ENCODE measurements at regions not wholly inside any gene's neighbourhood (a gene's known extent, or its start where the extent isn't known, plus 50 kb on each side); places are given as distances from the start of the nearest gene placed in this dataset.

GRCh38 chr1:58893257-58893869 is 109.5 kb upstream of the JUN start:
- DNase-seq = peak; percentile 54

GRCh38 chr1:58895082-58895481 is 111.2 kb upstream of the JUN start:
- no peak for DNase-seq

- DNase-seq = no peak
Observed at GRCh38 chr1:58895559-58896145, 111.8 kb upstream of the JUN start.

- DNase-seq = no peak
Observed at GRCh38 chr1:58896246-58897183, 112.7 kb upstream of the JUN start.

- DNase-seq = peak; percentile 68
Observed at GRCh38 chr1:58898739-58899586, 115.1 kb upstream of the JUN start.

- DNase-seq = no peak
Observed at GRCh38 chr1:58899587-58900271, 115.9 kb upstream of the JUN start.

- DNase-seq = no peak
Observed at GRCh38 chr1:58900396-58900795, 116.5 kb upstream of the JUN start.

GRCh38 chr1:58901008-58901407 is 117.2 kb upstream of the JUN start:
- no peak for DNase-seq

GRCh38 chr1:58902830-58903513 is 119.1 kb upstream of the JUN start:
- no peak for DNase-seq

- peak; percentile 95 for DNase-seq
Observed at GRCh38 chr1:58903514-58904298, 119.9 kb upstream of the JUN start.

GRCh38 chr1:58904299-58905125 is 120.7 kb upstream of the JUN start:
- DNase-seq = no peak

GRCh38 chr1:58905126-58905490 is 121.3 kb upstream of the JUN start:
- DNase-seq = no peak

- no peak for DNase-seq
Observed at GRCh38 chr1:58905628-58906221, 121.9 kb upstream of the JUN start.

- DNase-seq = no peak
Observed at GRCh38 chr1:58907398-58907797, 123.6 kb upstream of the JUN start.

GRCh38 chr1:58908561-58909560 is 125.0 kb upstream of the JUN start:
- DNase-seq = no peak

- no peak for DNase-seq
Observed at GRCh38 chr1:58909914-58910681, 126.3 kb upstream of the JUN start.

- DNase-seq = no peak
Observed at GRCh38 chr1:58911841-58912499, 128.1 kb upstream of the JUN start.
